GM21515 (cell line): ENCODE measurements at regions not wholly inside any gene's neighbourhood (a gene's known extent, or its start where the extent isn't known, plus 50 kb on each side); places are given as distances from the start of the nearest gene placed in this dataset.

Experiments used
- ATAC-seq: cut with Tn5 transposase; IDR thresholded peaks from one replicate; pipeline ENCODE4 v1.9.1; 2021; ENCODE audit not compliant: unreplicated experiment

- no peak for ATAC-seq
Observed at GRCh38 chr20:40769677-40770285, 80.7 kb upstream of the MAFB start.

GRCh38 chr20:40770564-40771307 is 81.7 kb upstream of the MAFB start:
- ATAC-seq, result no peak

- ATAC-seq, result no peak
Observed at GRCh38 chr20:40771308-40771610, 82.2 kb upstream of the MAFB start.

GRCh38 chr20:40771848-40772511 is 82.9 kb upstream of the MAFB start:
- ATAC-seq, result no peak

- no peak for ATAC-seq
Observed at GRCh38 chr20:40773376-40773775, 84.3 kb upstream of the MAFB start.

GRCh38 chr20:40774252-40774651 is 85.2 kb upstream of the MAFB start:
- no peak for ATAC-seq

- no peak for ATAC-seq
Observed at GRCh38 chr20:40775561-40776146, 86.6 kb upstream of the MAFB start.

GRCh38 chr20:40776466-40777457 is 87.7 kb upstream of the MAFB start:
- ATAC-seq, result no peak

- no peak for ATAC-seq
Observed at GRCh38 chr20:40777653-40778052, 88.6 kb upstream of the MAFB start.

- ATAC-seq, result no peak
Observed at GRCh38 chr20:40778894-40779496, 90.0 kb upstream of the MAFB start.

- no peak for ATAC-seq
Observed at GRCh38 chr20:40781327-40782042, 92.4 kb upstream of the MAFB start.

GRCh38 chr20:40782043-40782368 is 93.0 kb upstream of the MAFB start:
- no peak for ATAC-seq

GRCh38 chr20:40785346-40785745 is 96.3 kb upstream of the MAFB start:
- no peak for ATAC-seq

GRCh38 chr20:40786336-40786735 is 97.3 kb upstream of the MAFB start:
- no peak for ATAC-seq

- ATAC-seq, result no peak
Observed at GRCh38 chr20:40787941-40788340, 98.9 kb upstream of the MAFB start.

GRCh38 chr20:40797425-40797824 is 108.4 kb upstream of the MAFB start:
- ATAC-seq, result no peak

- ATAC-seq, result no peak
Observed at GRCh38 chr20:40798066-40798465, 109.0 kb upstream of the MAFB start.

GRCh38 chr20:40802886-40803285 is 113.8 kb upstream of the MAFB start:
- ATAC-seq, result no peak

- ATAC-seq, result no peak
Observed at GRCh38 chr20:40803381-40803780, 114.3 kb upstream of the MAFB start.

- no peak for ATAC-seq
Observed at GRCh38 chr20:40805592-40805991, 116.6 kb upstream of the MAFB start.
